ENCODE measurements at regions not wholly inside any gene's neighbourhood (a gene's known extent, or its start where the extent isn't known, plus 50 kb on each side); places are given as distances from the start of the nearest gene placed in this dataset.

DNA sequence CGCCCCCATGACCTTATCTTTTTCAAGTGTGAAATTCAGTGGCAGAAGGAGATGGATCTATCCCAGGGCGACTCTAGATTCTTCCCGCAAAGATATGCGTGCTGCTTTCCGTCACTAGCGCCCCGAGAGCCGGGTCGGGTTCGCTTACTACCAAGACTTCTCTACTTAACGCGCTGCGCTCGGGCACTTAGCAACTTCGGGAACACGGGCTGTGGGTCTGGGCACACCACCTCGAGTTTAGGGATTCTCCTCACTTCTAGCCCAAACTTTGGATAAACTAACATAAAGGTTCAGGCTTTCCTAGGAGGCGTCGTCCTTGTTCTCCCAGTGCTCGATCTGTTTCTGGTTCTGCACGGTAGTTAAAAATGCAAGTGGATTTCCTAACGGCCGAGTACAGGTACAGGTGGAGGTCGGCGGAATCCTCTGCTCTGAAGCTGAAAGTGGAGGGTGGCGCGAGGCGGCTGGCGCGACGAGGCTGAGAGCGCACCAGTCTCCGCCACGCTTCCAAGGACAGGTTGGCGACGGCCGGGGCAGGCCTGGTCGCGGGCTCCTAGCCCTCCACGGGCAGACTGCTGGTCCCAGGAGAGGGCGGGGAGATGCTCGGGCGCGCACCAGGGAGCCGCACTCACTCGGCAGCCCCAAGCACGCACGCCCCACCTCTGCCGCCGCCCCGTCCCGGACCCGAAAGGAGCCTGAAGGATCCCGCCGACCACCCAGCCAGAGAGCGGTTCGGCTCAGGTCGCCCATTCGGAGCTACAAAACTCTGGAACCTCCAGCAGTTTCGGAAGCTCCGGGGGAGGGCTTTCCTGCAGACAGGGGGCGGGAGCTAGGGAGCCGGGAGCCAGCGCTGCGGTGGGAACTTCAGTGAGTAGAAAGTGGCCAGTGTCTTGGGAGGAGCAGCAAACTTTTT, 100.8 kb upstream of the TENM3 start:
- TF ChIP-seq, protein P1, sequence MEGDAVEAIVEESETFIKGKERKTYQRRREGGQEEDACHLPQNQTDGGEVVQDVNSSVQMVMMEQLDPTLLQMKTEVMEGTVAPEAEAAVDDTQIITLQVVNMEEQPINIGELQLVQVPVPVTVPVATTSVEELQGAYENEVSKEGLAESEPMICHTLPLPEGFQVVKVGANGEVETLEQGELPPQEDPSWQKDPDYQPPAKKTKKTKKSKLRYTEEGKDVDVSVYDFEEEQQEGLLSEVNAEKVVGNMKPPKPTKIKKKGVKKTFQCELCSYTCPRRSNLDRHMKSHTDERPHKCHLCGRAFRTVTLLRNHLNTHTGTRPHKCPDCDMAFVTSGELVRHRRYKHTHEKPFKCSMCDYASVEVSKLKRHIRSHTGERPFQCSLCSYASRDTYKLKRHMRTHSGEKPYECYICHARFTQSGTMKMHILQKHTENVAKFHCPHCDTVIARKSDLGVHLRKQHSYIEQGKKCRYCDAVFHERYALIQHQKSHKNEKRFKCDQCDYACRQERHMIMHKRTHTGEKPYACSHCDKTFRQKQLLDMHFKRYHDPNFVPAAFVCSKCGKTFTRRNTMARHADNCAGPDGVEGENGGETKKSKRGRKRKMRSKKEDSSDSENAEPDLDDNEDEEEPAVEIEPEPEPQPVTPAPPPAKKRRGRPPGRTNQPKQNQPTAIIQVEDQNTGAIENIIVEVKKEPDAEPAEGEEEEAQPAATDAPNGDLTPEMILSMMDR (IDR thresholded peaks at IDR 0.05; ENCODE audit: insufficient read depth, low read length), result no peak
- H3K4me3 ChIP-seq (ENCODE audit: low read depth, low read length), result peak overlapping the region; percentile 69
- DNase-seq (ENCODE audit: low read depth), result peak; percentile 26

DNA sequence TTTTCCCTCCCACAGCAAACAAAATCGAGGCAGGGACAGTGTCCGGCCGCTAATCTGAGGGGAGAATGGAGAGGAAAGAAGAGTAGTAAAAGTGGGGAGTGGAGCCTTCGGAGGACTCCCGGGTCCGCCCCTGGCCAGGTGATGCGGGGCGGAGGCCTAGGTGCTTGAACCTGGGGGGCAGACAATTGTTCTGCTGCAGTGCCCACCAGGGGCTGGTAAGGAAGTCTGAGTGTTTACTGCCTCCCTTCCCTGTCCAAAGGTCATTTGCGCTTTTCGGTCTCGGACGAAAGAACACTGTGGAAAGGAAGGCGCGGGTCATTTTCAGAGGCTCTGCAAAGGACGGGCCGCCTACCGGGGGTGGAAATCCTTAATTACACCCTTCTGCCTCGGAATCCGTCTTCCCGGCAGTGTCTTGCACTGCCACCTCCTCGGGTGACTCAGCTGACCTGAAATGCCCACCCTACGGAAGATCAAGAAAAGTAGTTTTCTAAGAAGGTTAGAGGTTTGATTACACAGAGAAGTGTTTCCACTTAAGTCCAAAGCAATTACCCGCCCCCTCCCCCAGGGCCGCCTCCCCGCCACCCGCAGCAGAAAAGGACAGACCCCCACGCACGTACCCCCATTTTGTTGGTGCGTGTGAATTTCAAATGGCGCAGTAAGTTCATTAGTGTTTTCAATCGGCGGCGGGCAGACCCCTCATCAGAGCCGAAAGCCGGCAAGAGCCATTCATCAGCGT, 99.9 kb upstream of the TENM3 start:
- TF ChIP-seq, protein P1 (IDR thresholded peaks at IDR 0.05; ENCODE audit: insufficient read depth, low read length), result no peak
- peak overlapping the region; percentile 69 for H3K4me3 ChIP-seq (ENCODE audit: low read depth, low read length)
- DNase-seq (ENCODE audit: low read depth), result peak; percentile 6

DNA sequence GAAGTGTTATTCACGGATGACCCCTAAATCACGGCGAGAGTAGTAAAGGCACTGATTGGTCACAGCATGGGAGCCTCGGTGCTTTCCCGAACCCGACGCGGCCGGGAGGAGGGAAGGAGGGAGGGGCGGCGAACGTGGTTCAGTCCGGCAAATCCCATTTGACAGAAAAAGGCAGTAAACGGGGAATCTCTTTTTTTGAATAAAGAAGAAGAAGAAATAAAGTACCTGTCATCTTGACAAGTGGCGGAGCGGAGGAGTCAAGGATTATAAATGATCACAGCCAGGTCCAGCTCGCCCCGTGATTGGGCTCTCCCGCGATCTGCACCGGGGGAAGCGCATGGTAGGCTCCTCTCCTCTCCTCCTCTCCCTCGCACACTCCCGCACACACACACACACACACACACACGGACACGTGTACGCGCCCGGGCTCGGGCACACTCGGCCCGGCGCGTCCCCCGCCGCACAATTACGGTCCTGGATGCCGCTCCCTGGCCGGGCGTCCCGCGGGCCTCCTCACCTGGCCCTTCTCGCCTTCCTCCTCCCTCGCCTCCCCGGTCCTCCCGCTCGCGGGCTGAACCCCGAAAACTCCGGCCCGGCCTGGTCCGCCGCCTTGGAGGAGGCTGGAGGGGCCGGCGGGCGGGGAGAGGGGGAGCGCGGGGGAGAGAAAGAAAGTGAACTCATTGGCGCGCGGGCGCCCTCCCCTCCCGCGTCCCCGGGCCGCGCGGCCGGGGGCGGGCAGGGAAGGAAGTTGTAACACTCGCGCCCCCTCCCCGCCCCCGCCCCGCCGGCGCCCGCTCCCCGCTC, 99.2 kb upstream of the TENM3 start:
- TF ChIP-seq, protein P1 (IDR thresholded peaks at IDR 0.05; ENCODE audit: insufficient read depth, low read length), result no peak
- peak; percentile 51 for DNase-seq (ENCODE audit: low read depth)
- H3K4me3 ChIP-seq (ENCODE audit: low read depth, low read length), result peak overlapping the region; percentile 69

DNA sequence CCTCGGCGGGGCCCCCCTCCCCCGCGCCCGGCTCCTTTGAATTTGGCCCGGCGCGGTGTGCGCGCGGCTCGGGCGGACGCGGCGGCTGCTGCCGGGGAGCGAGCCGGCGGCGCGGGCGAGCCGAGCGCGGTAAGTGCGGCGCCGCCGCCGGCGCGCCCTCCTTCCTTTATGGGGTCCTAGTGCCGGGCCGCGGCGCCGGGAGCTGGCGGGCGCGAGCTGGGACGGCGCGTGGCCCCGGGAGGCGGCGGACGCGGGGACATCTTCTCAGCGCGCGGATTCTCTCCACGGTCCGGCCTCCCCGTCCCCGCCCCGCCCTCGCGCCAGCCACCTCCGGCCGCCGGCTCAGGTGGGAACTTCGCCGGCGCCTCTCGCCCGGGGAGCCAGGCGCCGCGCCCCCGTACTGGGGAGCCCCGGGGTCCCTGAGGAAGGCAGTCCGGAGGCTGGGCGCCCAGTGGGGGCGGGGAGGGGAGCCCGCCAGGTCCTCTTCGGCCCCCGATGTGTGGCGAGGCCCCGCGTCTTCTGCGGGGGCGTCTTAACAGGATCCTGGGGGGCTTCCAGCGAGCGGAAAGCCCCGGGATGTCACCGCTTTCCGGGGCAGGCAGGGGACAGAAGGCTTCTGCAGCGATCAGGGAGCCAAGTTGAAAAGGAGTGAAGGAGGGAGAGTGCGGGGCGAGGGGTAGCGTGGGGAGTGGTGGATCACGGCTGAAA, 98.4 kb upstream of the TENM3 start:
- TF ChIP-seq, protein P1 (IDR thresholded peaks at IDR 0.05; ENCODE audit: insufficient read depth, low read length), result no peak
- no peak for DNase-seq (ENCODE audit: low read depth)
- H3K4me3 ChIP-seq (ENCODE audit: low read depth, low read length), result peak overlapping the region; percentile 60

DNA sequence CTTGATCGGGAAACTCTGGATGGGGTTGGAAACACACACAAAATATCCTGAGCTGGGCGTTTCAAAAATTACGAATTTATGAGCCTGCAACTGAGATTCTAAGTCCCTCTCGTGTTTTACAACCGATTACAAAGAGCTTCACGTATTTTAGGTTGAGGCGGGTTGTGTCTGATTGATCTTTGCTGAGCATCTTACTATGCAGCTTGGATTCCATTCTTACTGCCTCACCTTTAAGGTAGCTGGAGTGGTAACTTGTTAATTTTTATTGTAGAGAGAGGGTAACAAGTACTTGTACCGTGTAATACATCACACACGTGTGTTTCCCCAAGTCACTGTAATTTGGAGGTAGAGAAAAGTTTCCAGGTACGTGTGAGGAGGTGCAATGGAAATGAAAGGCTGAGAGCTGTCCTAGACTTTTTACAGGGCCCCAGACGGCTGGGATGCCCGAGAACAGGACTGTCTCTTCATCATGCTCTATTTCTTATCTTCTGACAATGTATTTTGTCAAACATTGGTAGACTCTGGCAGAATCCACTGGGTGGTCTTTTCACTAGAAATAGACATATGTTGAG, 97.8 kb upstream of the TENM3 start:
- peak overlapping the region; percentile 60 for H3K4me3 ChIP-seq (ENCODE audit: low read depth, low read length)
- DNase-seq (ENCODE audit: low read depth), result peak; percentile 13
- TF ChIP-seq, protein P1 (IDR thresholded peaks at IDR 0.05; ENCODE audit: insufficient read depth, low read length), result no peak
